Neural cell (in vitro differentiated cells): ENCODE measurements at regions not wholly inside any gene's neighbourhood (a gene's known extent, or its start where the extent isn't known, plus 50 kb on each side); places are given as distances from the start of the nearest gene placed in this dataset.

Experiments used
- H2AFZ ChIP-seq: fragments of 200-600, 300-800 bp; sonication (generic), shearing (Covaris generic); 2 replicates; pipeline ENCODE4 v1.6.0; 2014; ENCODE audit warnings: low read depth, mild to moderate bottlenecking, antibody characterized with exemption, low read length, moderate library complexity
- H3F3A ChIP-seq: fragments of 200-600 bp; shearing (Covaris generic); 2 replicates; pipeline ENCODE4 v1.6.1; 2016; ENCODE audit warnings: mild to moderate bottlenecking, moderate library complexity, mixed read lengths, antibody characterized with exemption, low read length; ENCODE audit not compliant: insufficient read depth, poor library complexity, severe bottlenecking
- H3K27ac ChIP-seq: fragments of 200-600, 300-800 bp; sonication (generic), shearing (Covaris generic); 2 replicates; pipeline ENCODE4 v1.5.1; 2014; ENCODE audit warnings: mild to moderate bottlenecking, low read length, moderate library complexity
- H3K27me3 ChIP-seq: fragments of 300-800, 200-600 bp; sonication (generic), shearing (Covaris generic); 2 replicates; pipeline ENCODE4 v1.6.0; 2014; ENCODE audit warnings: mild to moderate bottlenecking, low read depth, low read length, moderate library complexity; ENCODE audit not compliant: insufficient read depth
- H3K36me3 ChIP-seq: fragments of 300-800, 200-600 bp; sonication (generic), shearing (Covaris generic); 2 replicates; pipeline ENCODE4 v1.5.1; 2014; ENCODE audit warnings: mild to moderate bottlenecking, antibody characterized with exemption, low read length, moderate library complexity; ENCODE audit not compliant: insufficient read depth
- H3K4me2 ChIP-seq: fragments of 300-800, 200-600 bp; sonication (generic), shearing (Covaris generic); 2 replicates; pipeline ENCODE4 v1.6.0; 2014; ENCODE audit warnings: mild to moderate bottlenecking, low read length
- H3K4me3 ChIP-seq: fragments of 300-800, 200-600 bp; sonication (generic), shearing (Covaris generic); 2 replicates; pipeline ENCODE4 v1.5.1; 2014; ENCODE audit warnings: mild to moderate bottlenecking, low read length, moderate library complexity
- H3K79me2 ChIP-seq: fragments of 200-600 bp; shearing (Covaris generic); replicated peaks from 2 replicates; pipeline ENCODE4 v1.6.0; 2014; ENCODE audit warnings: mild to moderate bottlenecking, low read length, moderate library complexity; ENCODE audit not compliant: insufficient read depth
- H3K9ac ChIP-seq: fragments of 300-800, 200-600 bp; sonication (generic), shearing (Covaris generic); 2 replicates; pipeline ENCODE4 v1.6.1; 2016; ENCODE audit warnings: mild to moderate bottlenecking, low read length, mixed read lengths
- H3K9me2 ChIP-seq: fragments of 200-600 bp; shearing (Covaris generic); 2 replicates; pipeline ENCODE4 v1.6.1; 2016; ENCODE audit warnings: mild to moderate bottlenecking, low read length, mixed read lengths; ENCODE audit not compliant: insufficient read depth
- H3K9me3 ChIP-seq: fragments of 200-600, 300-800 bp; sonication (generic), shearing (Covaris generic); 2 replicates; pipeline ENCODE4 v1.6.1; 2016; ENCODE audit warnings: mild to moderate bottlenecking, mixed run types, low read length, moderate library complexity, mixed read lengths
- H4K20me1 ChIP-seq: fragments of 200-600 bp; shearing (Covaris generic); 2 replicates; pipeline ENCODE4 v1.6.1; 2016; ENCODE audit warnings: mild to moderate bottlenecking, mixed run types; ENCODE audit not compliant: insufficient read depth
- EP300 ChIP-seq: fragments of 450-650 bp; conservative IDR thresholded peaks from 2 replicates; pipeline ENCODE4 v1.6.1; 2014; ENCODE audit warnings: antibody characterized with exemption, mild to moderate bottlenecking, moderate library complexity; ENCODE audit not compliant: poor library complexity, severe bottlenecking
- EZH2 ChIP-seq: fragments of 200-600, 300-800 bp; shearing (Covaris generic), sonication (generic); IDR thresholded peaks from 2 replicates; pipeline ENCODE4 v1.6.1; 2014; ENCODE audit warnings: antibody characterized with exemption, low read length, borderline replicate concordance, mild to moderate bottlenecking; ENCODE audit not compliant: insufficient read depth, poor library complexity, severe bottlenecking
- MXI1 ChIP-seq: fragments of 450-650 bp; conservative IDR thresholded peaks from 2 replicates; pipeline ENCODE4 v1.6.1; 2014; ENCODE audit warnings: antibody characterized with exemption, mild to moderate bottlenecking; ENCODE audit not compliant: poor library complexity, severe bottlenecking
- POLR2AphosphoS5 ChIP-seq: IDR thresholded peaks from 2 replicates; pipeline ENCODE4 v1.6.1; 2012
- RAD21 ChIP-seq: fragments of 450-650 bp; conservative IDR thresholded peaks from 2 replicates; pipeline ENCODE4 v1.6.1; 2014; ENCODE audit warnings: antibody characterized with exemption, mild to moderate bottlenecking, moderate library complexity
- SMC3 ChIP-seq: fragments of 450-650 bp; conservative IDR thresholded peaks from 2 replicates; pipeline ENCODE4 v1.6.1; 2014; ENCODE audit warnings: antibody characterized with exemption, mild to moderate bottlenecking, moderate library complexity; ENCODE audit not compliant: poor library complexity
- TAF1 ChIP-seq: IDR thresholded peaks from 2 replicates; pipeline ENCODE4 v1.6.1; 2012; ENCODE audit warnings: low read depth
- TF ChIP-seq, protein P1 (sequence below): IDR thresholded peaks from 2 replicates; pipeline ENCODE4 v1.6.1; 2012; ENCODE audit warnings: borderline replicate concordance
- TF ChIP-seq, protein P2 (sequence below): fragments of 450-650 bp; IDR thresholded peaks from 2 replicates; pipeline ENCODE4 v1.5.1; 2014; ENCODE audit warnings: antibody characterized with exemption, mild to moderate bottlenecking, moderate library complexity; ENCODE audit not compliant: poor library complexity, severe bottlenecking

DNA sequence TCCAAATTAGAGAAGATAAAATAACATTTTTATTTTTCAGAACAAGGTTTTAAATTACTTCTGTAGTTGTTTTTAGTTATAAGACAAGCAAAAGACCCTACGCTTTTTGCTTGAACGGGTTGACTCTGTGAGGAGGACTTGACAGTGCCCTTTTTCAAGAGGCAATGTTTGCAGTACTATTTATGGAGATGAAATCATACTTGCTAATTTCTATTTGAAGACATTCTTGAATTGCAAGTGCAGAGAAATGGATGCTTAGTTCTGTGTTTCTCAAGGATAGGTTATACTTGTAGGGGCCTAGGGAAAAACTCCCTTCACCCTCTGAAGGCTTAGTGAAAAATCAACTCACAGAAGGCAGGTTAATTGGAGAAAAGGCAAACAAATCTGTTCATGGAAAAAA is 1229.5 kb downstream of the REEP3 start:
- no peaks in the 10 kb centered on the region for H3K36me3 ChIP-seq
- no peak overlapping the region for H3K4me2 ChIP-seq
- TF ChIP-seq RAD21 (no peak), SMC3 (no peak), TAF1 (no peak), MXI1 (no peak), EP300 (no peak), EZH2 (no peak), POLR2AphosphoS5 (no peak)
- TF ChIP-seq, protein P1, sequence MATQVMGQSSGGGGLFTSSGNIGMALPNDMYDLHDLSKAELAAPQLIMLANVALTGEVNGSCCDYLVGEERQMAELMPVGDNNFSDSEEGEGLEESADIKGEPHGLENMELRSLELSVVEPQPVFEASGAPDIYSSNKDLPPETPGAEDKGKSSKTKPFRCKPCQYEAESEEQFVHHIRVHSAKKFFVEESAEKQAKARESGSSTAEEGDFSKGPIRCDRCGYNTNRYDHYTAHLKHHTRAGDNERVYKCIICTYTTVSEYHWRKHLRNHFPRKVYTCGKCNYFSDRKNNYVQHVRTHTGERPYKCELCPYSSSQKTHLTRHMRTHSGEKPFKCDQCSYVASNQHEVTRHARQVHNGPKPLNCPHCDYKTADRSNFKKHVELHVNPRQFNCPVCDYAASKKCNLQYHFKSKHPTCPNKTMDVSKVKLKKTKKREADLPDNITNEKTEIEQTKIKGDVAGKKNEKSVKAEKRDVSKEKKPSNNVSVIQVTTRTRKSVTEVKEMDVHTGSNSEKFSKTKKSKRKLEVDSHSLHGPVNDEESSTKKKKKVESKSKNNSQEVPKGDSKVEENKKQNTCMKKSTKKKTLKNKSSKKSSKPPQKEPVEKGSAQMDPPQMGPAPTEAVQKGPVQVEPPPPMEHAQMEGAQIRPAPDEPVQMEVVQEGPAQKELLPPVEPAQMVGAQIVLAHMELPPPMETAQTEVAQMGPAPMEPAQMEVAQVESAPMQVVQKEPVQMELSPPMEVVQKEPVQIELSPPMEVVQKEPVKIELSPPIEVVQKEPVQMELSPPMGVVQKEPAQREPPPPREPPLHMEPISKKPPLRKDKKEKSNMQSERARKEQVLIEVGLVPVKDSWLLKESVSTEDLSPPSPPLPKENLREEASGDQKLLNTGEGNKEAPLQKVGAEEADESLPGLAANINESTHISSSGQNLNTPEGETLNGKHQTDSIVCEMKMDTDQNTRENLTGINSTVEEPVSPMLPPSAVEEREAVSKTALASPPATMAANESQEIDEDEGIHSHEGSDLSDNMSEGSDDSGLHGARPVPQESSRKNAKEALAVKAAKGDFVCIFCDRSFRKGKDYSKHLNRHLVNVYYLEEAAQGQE: no peak
- TF ChIP-seq, protein P2, sequence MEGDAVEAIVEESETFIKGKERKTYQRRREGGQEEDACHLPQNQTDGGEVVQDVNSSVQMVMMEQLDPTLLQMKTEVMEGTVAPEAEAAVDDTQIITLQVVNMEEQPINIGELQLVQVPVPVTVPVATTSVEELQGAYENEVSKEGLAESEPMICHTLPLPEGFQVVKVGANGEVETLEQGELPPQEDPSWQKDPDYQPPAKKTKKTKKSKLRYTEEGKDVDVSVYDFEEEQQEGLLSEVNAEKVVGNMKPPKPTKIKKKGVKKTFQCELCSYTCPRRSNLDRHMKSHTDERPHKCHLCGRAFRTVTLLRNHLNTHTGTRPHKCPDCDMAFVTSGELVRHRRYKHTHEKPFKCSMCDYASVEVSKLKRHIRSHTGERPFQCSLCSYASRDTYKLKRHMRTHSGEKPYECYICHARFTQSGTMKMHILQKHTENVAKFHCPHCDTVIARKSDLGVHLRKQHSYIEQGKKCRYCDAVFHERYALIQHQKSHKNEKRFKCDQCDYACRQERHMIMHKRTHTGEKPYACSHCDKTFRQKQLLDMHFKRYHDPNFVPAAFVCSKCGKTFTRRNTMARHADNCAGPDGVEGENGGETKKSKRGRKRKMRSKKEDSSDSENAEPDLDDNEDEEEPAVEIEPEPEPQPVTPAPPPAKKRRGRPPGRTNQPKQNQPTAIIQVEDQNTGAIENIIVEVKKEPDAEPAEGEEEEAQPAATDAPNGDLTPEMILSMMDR: no peak
- no peak overlapping the region for H2AFZ ChIP-seq
- H3K4me3 ChIP-seq: no peak overlapping the region
- no peaks in the 10 kb centered on the region for H3F3A ChIP-seq
- H3K9ac ChIP-seq: no peak overlapping the region
- no peaks in the 10 kb centered on the region for H3K9me3 ChIP-seq
- no peaks in the 10 kb centered on the region for H3K27me3 ChIP-seq
- H3K27ac ChIP-seq: no peak overlapping the region
- no peaks in the 10 kb centered on the region for H3K79me2 ChIP-seq
- no peaks in the 10 kb centered on the region for H4K20me1 ChIP-seq
- H3K9me2 ChIP-seq: no peaks in the 10 kb centered on the region

DNA sequence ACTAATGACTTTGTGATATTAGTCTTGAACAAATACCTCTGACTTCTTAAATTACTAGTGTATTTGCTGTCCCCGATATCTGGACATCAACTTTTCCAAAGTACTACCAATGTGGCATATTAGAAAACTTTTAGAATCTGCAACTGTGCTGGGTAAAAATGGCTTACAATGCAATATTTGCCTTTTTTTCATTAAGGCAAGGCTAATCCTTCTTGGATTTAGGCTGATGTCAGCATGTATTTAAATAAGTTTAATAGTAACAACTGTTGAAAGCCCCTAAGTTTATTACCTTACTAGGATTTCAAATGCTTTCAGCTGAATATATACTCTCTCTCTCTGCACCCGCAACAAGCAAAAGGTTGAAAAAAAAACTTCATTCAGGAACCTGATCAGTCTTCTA is 1232.3 kb downstream of the REEP3 start:
- no peaks in the 10 kb centered on the region for H3K9me2 ChIP-seq
- H3K4me3 ChIP-seq: no peak overlapping the region
- H3K9me3 ChIP-seq: no peaks in the 10 kb centered on the region
- no peaks in the 10 kb centered on the region for H3K36me3 ChIP-seq
- no peak overlapping the region for H3K4me2 ChIP-seq
- H3K27ac ChIP-seq: no peak overlapping the region
- no peak for TF ChIP-seq MXI1
- TF ChIP-seq, protein P2: no peak
- no peak for TF ChIP-seq EZH2
- no peak for TF ChIP-seq TAF1
- TF ChIP-seq, protein P1: no peak
- no peak for TF ChIP-seq EP300
- no peak for TF ChIP-seq POLR2AphosphoS5
- no peak for TF ChIP-seq SMC3
- TF ChIP-seq RAD21: no peak
- H4K20me1 ChIP-seq: no peaks in the 10 kb centered on the region
- H2AFZ ChIP-seq: no peak overlapping the region
- no peaks in the 10 kb centered on the region for H3F3A ChIP-seq
- no peaks in the 10 kb centered on the region for H3K27me3 ChIP-seq
- H3K9ac ChIP-seq: no peak overlapping the region
- no peaks in the 10 kb centered on the region for H3K79me2 ChIP-seq
